KMS-11 (cell line): ENCODE measurements at regions not wholly inside any gene's neighbourhood (a gene's known extent, or its start where the extent isn't known, plus 50 kb on each side); places are given as distances from the start of the nearest gene placed in this dataset.

Experiments used
- H2AFZ ChIP-seq: fragments of 200-600 bp; sonication (generic); 2 replicates; pipeline ENCODE4 v1.6.1; 2016; ENCODE audit warnings: antibody characterized with exemption, mixed run types, low read depth
- H3K27ac ChIP-seq: fragments of 200-600 bp; sonication (generic); 2 replicates; pipeline ENCODE4 v1.6.1; 2016; ENCODE audit warnings: mild to moderate bottlenecking, mixed run types
- H3K27me3 ChIP-seq: fragments of 200-600 bp; sonication (generic); 2 replicates; pipeline ENCODE4 v1.6.1; 2017; ENCODE audit warnings: mild to moderate bottlenecking, low read depth, mixed run types, moderate library complexity; ENCODE audit not compliant: insufficient read depth
- H3K36me3 ChIP-seq: fragments of 200-600 bp; sonication (generic); 2 replicates; pipeline ENCODE4 v1.6.1; 2017; ENCODE audit warnings: mild to moderate bottlenecking, mixed run types; ENCODE audit not compliant: insufficient read depth
- H3K4me1 ChIP-seq: fragments of 200-600 bp; sonication (generic); 2 replicates; pipeline ENCODE4 v1.6.1; 2016; ENCODE audit warnings: mild to moderate bottlenecking, low read depth, mixed run types; ENCODE audit not compliant: poor library complexity, severe bottlenecking
- H3K4me2 ChIP-seq: fragments of 200-600 bp; sonication (generic); 2 replicates; pipeline ENCODE4 v1.7.0; 2016; ENCODE audit warnings: mild to moderate bottlenecking, mixed run types
- H3K4me3 ChIP-seq: fragments of 200-600 bp; sonication (generic); IDR thresholded peaks from 2 replicates; pipeline ENCODE4 v1.6.1; 2017; ENCODE audit warnings: low read depth, low read length, mixed read lengths; ENCODE audit not compliant: insufficient read depth
- H3K79me2 ChIP-seq: fragments of 200-600 bp; sonication (generic); 2 replicates; pipeline ENCODE4 v1.6.1; 2016; ENCODE audit warnings: low read depth, mixed run types; ENCODE audit not compliant: insufficient read depth
- H3K9ac ChIP-seq: fragments of 200-600 bp; sonication (generic); 2 replicates; pipeline ENCODE4 v1.6.1; 2016; ENCODE audit warnings: mild to moderate bottlenecking, mixed run types
- H4K20me1 ChIP-seq: fragments of 200-600 bp; sonication (generic); 2 replicates; pipeline ENCODE4 v1.6.1; 2016; ENCODE audit warnings: mild to moderate bottlenecking, mixed run types; ENCODE audit not compliant: insufficient read depth
- TF ChIP-seq, protein P1 (sequence below): fragments of 200-600 bp; sonication (generic); conservative IDR thresholded peaks from 2 replicates; pipeline ENCODE4 v1.6.1; 2017; ENCODE audit warnings: low read depth, mild to moderate bottlenecking, antibody characterized with exemption, low read length, moderate library complexity, mixed read lengths

DNA sequence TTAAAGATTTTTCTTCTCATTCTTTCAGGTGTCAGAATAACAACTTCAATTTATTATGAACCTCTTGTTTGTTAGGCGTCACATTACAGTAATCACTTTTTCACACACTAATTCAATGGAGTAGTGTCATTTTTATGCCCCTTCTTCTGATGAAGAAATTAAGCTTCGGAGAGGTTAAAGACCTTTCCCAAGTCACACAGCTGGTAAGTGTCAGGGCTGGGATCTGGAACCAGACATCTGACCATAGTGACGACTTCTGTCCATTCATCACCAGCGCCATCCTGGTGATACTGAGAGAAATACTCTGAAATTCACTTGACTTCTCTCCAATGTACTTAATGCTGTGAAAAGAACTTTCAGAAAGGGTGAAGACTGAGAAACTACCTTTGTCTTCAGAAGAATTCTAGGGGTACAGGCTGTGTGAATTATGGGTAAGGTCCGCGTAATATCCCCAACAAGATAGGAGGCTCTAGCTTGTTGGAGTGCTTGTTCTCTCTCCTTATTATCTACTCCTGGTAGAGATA is 173.8 kb downstream of the GAS1 start:
- H2AFZ ChIP-seq = no peak overlapping the region
- TF ChIP-seq, protein P1, sequence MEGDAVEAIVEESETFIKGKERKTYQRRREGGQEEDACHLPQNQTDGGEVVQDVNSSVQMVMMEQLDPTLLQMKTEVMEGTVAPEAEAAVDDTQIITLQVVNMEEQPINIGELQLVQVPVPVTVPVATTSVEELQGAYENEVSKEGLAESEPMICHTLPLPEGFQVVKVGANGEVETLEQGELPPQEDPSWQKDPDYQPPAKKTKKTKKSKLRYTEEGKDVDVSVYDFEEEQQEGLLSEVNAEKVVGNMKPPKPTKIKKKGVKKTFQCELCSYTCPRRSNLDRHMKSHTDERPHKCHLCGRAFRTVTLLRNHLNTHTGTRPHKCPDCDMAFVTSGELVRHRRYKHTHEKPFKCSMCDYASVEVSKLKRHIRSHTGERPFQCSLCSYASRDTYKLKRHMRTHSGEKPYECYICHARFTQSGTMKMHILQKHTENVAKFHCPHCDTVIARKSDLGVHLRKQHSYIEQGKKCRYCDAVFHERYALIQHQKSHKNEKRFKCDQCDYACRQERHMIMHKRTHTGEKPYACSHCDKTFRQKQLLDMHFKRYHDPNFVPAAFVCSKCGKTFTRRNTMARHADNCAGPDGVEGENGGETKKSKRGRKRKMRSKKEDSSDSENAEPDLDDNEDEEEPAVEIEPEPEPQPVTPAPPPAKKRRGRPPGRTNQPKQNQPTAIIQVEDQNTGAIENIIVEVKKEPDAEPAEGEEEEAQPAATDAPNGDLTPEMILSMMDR = no peak
- H3K79me2 ChIP-seq = no peaks in the 10 kb centered on the region
- H3K4me1 ChIP-seq = no peaks in the 10 kb centered on the region
- H3K9ac ChIP-seq = no peak overlapping the region
- no peaks in the 10 kb centered on the region for H4K20me1 ChIP-seq
- H3K4me2 ChIP-seq = no peak overlapping the region
- H3K27me3 ChIP-seq = no peaks in the 10 kb centered on the region
- H3K27ac ChIP-seq = no peak overlapping the region
- no peaks in the 10 kb centered on the region for H3K36me3 ChIP-seq
- no peak overlapping the region for H3K4me3 ChIP-seq

DNA sequence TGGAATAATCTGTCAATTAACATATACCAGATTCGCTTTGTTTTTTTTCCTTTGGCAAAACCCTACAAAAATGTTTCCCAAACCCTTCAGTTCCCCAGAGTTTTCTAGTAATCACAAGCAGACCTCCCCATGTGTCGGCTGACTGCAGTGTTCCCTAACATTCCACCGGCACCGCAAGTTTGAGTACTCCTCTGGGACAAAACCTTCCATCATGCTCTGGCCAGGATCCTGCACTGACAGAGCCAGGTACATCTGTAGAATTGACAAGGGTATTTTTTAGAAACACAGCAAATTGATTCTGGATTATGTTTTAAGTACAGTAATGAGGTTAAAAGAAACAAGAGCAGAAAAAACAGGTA is 174.7 kb downstream of the GAS1 start:
- H3K79me2 ChIP-seq = no peaks in the 10 kb centered on the region
- no peaks in the 10 kb centered on the region for H3K27me3 ChIP-seq
- H4K20me1 ChIP-seq = no peaks in the 10 kb centered on the region
- H3K4me2 ChIP-seq = no peak overlapping the region
- H3K9ac ChIP-seq = no peak overlapping the region
- TF ChIP-seq, protein P1 = no peak
- no peaks in the 10 kb centered on the region for H3K4me1 ChIP-seq
- H3K27ac ChIP-seq = no peak overlapping the region
- no peak overlapping the region for H3K4me3 ChIP-seq
- H2AFZ ChIP-seq = no peak overlapping the region
- no peaks in the 10 kb centered on the region for H3K36me3 ChIP-seq

DNA sequence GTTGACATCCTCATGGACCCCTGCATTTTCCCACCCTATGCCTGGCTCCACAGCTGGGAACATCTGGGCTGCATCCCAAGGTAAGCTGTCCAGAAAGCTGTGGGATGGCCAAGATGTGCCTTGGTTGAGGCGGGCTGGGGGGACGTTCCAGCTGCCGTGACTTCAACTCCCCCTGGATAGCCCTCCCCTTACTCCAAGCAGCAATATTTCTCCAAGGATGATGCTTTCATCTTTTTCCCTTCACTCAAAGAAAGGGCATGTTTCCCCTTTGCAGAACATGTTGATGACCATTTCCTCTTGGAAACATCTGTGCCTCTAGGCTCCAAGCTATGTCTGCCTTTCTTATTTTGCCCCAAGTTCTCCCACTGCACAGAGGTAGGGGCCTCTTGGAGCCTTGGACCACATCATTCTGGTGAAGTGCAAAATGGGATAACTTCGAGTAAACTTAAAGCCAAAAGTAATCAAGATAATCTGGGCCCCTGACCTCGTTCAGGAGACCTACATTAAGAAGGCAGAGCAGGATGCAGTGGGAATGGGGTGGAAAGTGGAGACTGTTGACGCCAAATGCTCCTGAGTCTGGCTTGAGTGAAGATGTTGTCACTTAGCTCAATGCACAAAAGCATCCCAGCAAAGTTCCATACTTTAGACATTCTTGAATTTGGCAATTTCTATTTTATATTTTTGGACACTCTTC is 175.2 kb downstream of the GAS1 start:
- Histone ChIP-seq H3K4me1 (no peaks in the 10 kb centered on the region), H3K9ac (no peak overlapping the region), H3K4me3 (no peak overlapping the region), H2AFZ (no peak overlapping the region), H3K27ac (no peak overlapping the region), H4K20me1 (no peaks in the 10 kb centered on the region), H3K79me2 (no peaks in the 10 kb centered on the region), H3K36me3 (no peaks in the 10 kb centered on the region), H3K27me3 (no peaks in the 10 kb centered on the region), H3K4me2 (no peak overlapping the region)
- TF ChIP-seq, protein P1 = no peak

DNA sequence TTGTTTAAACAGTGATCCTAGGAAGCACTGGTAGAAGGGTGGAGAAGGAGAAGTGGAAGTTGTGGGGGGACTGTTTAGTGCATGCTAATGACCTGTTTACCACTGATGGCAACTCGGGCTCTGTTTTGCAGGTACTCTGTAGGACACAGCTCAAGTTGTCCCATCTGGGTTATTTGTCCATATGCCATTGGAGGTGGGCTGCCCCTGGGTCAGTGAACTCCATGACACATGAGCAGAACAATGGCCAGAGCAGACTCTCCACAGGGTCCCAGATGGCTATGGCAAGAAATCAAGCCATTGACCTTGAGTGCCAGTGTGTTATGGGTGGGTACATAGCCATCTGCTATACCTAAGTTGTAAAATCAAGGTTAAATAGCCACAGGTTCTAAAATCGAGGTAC is 175.9 kb downstream of the GAS1 start:
- H3K4me1 ChIP-seq = no peaks in the 10 kb centered on the region
- H3K4me3 ChIP-seq = no peak overlapping the region
- no peak overlapping the region for H2AFZ ChIP-seq
- TF ChIP-seq, protein P1 = no peak
- H3K27me3 ChIP-seq = no peaks in the 10 kb centered on the region
- H3K4me2 ChIP-seq = no peak overlapping the region
- no peaks in the 10 kb centered on the region for H4K20me1 ChIP-seq
- no peak overlapping the region for H3K9ac ChIP-seq
- no peak overlapping the region for H3K27ac ChIP-seq
- no peaks in the 10 kb centered on the region for H3K36me3 ChIP-seq
- H3K79me2 ChIP-seq = no peaks in the 10 kb centered on the region
